H1 (cell line): ENCODE measurements at regions not wholly inside any gene's neighbourhood (a gene's known extent, or its start where the extent isn't known, plus 50 kb on each side); places are given as distances from the start of the nearest gene placed in this dataset.

Experiments
- CHD7 ChIP-seq: fragments of 300-600 bp; sonication (generic); IDR thresholded peaks from 2 replicates; pipeline ENCODE4 v1.7.1; 2012; ENCODE audit warnings: low read length, moderate library complexity, mild to moderate bottlenecking, inconsistent platforms; ENCODE audit not compliant: insufficient replicate concordance

GRCh38 chrX:34341814-34342213 is 209.7 kb upstream of the FAM47A start (continued):
- TF ChIP-seq CHD7: no peak
